ENCODE measurements at regions not wholly inside any gene's neighbourhood (a gene's known extent, or its start where the extent isn't known, plus 50 kb on each side); places are given as distances from the start of the nearest gene placed in this dataset.

GRCh38 chr10:118977835-118978234 is 51.7 kb upstream of the NANOS1 start:
- no peak for DNase-seq (ENCODE audit: extremely low spot score, insufficient read length, low read depth)
- FAIRE-seq, result no peak

GRCh38 chr10:118978316-118978997 is 51.1 kb upstream of the NANOS1 start:
- DNase-seq (ENCODE audit: extremely low spot score, insufficient read length, low read depth) (no peak), FAIRE-seq (no peak)

- no peak for DNase-seq (ENCODE audit: extremely low spot score, insufficient read length, low read depth)
- FAIRE-seq, result no peak
Observed at GRCh38 chr10:118978998-118979350, 50.5 kb upstream of the NANOS1 start.

GRCh38 chr10:118979661-118980060 is 49.9 kb upstream of the NANOS1 start:
- FAIRE-seq (no peak), DNase-seq (ENCODE audit: extremely low spot score, insufficient read length, low read depth) (no peak)
